ENCODE measurements at regions not wholly inside any gene's neighbourhood (a gene's known extent, or its start where the extent isn't known, plus 50 kb on each side); places are given as distances from the start of the nearest gene placed in this dataset.

GRCh38 chr1:14519976-14520375, 78.5 kb upstream of the KAZN start:
- no TSS peak for BruUV-seq (replicated peaks)
- no peak for DNase-seq (ENCODE audit: low read depth, low spot score)
- H4K20me1 ChIP-seq (replicated peaks; ENCODE audit: control insufficient read depth, extremely low read depth, insufficient read depth, low read length), result no peaks in the 10 kb centered on the region
- H3K9me3 ChIP-seq (replicated peaks; ENCODE audit: control insufficient read depth, insufficient read depth, low read length), result peaks cover 11% of the 10 kb centered on the region
- no peak for FAIRE-seq
- H3K9me1 ChIP-seq (replicated peaks; ENCODE audit: control insufficient read depth, extremely low read depth, insufficient read depth, low read length), result no peaks in the 10 kb centered on the region
- H2AFZ ChIP-seq (ENCODE audit: low read depth, low read length), result no peak overlapping the region
- no peaks in the 10 kb centered on the region for H3K79me2 ChIP-seq (ENCODE audit: control insufficient read depth, insufficient read depth, low read length)
- no peaks in the 10 kb centered on the region for H3K4me1 ChIP-seq (ENCODE audit: control insufficient read depth, extremely low read depth, insufficient read depth, low read length)
- CTCF ChIA-PET, result no interaction called here
- H3K27me3 ChIP-seq (ENCODE audit: control insufficient read depth in 2 of 2, insufficient read depth in 2 of 2, low read length in 2 of 2), result no peaks in the 10 kb centered on the region
- no peak overlapping the region for H3K9ac ChIP-seq (replicated peaks; ENCODE audit: extremely low read depth, insufficient read depth, low read length)
- POLR2A ChIA-PET, result no interaction called here
- no peak overlapping the region for H3K4me3 ChIP-seq (replicated peaks in 1 of 3; ENCODE audit: insufficient read depth in 1 of 3, low read depth in 1 of 3, low read length in 3 of 3)
- H3K4me2 ChIP-seq (ENCODE audit: insufficient read depth, low read length), result no peak overlapping the region
- TF ChIP-seq FOS (IDR thresholded peaks at IDR 0.05; ENCODE audit: borderline replicate concordance, insufficient read depth, low read length), result no peak
- TF ChIP-seq POLR2A (IDR thresholded peaks at IDR 0.05; ENCODE audit: low read depth, low read length), result no peak
- TF ChIP-seq POLR2AphosphoS5 (IDR thresholded peaks at IDR 0.05; ENCODE audit: insufficient read depth, low read depth, low read length), result no peak
- TF ChIP-seq GATA2 (IDR thresholded peaks at IDR 0.05; ENCODE audit: insufficient read depth, insufficient read length, low read depth, low read length), result no peak
- dilution Hi-C loops (cut with MboI; ENCODE audit: extremely low pct_ligation_motif_present, low sequenced_read_pairs) (no loop called here), intact Hi-C loops (cut with micrococcal nuclease) (no loop called here)
- no peak overlapping the region for H3K27ac ChIP-seq (ENCODE audit: insufficient read depth, low read depth, low read length)
- H3K36me3 ChIP-seq (ENCODE audit: control insufficient read depth in 2 of 2, extremely low read depth in 1 of 2, insufficient read depth in 2 of 2, low read length in 2 of 2), result no peaks in the 10 kb centered on the region

- H2AFZ ChIP-seq (ENCODE audit: low read depth, low read length), result no peak overlapping the region
- H3K9ac ChIP-seq (replicated peaks; ENCODE audit: extremely low read depth, insufficient read depth, low read length), result no peak overlapping the region
- H3K27ac ChIP-seq (ENCODE audit: insufficient read depth, low read depth, low read length), result no peak overlapping the region
- no peak overlapping the region for H3K4me3 ChIP-seq (replicated peaks in 1 of 3; ENCODE audit: insufficient read depth in 1 of 3, low read depth in 1 of 3, low read length in 3 of 3)
- POLR2A ChIA-PET, result no interaction called here
- no peak overlapping the region for H3K4me2 ChIP-seq (ENCODE audit: insufficient read depth, low read length)
- no peaks in the 10 kb centered on the region for H3K9me1 ChIP-seq (replicated peaks; ENCODE audit: control insufficient read depth, extremely low read depth, insufficient read depth, low read length)
- H3K9me3 ChIP-seq (replicated peaks; ENCODE audit: control insufficient read depth, insufficient read depth, low read length), result peaks cover 12% of the 10 kb centered on the region
- no peaks in the 10 kb centered on the region for H4K20me1 ChIP-seq (replicated peaks; ENCODE audit: control insufficient read depth, extremely low read depth, insufficient read depth, low read length)
- TF ChIP-seq CTCF (IDR thresholded peaks at IDR 0.05; ENCODE audit: extremely low read depth in 1 of 2, insufficient read depth in 1 of 2, low read depth in 1 of 2, low read length in 2 of 2), result no peak
- no peak for TF ChIP-seq EZH2 (IDR thresholded peaks at IDR 0.05; ENCODE audit: borderline replicate concordance, low read depth, low read length, severe bottlenecking)
- DNase-seq (ENCODE audit: low read depth, low spot score) (no peak), FAIRE-seq (no peak)
- CTCF ChIA-PET, result no interaction called here
- H3K36me3 ChIP-seq (ENCODE audit: control insufficient read depth in 2 of 2, extremely low read depth in 1 of 2, insufficient read depth in 2 of 2, low read length in 2 of 2), result no peaks in the 10 kb centered on the region
- BruUV-seq (replicated peaks), result no TSS peak
- H3K4me1 ChIP-seq (ENCODE audit: control insufficient read depth, extremely low read depth, insufficient read depth, low read length), result no peaks in the 10 kb centered on the region
- dilution Hi-C loops (cut with MboI; ENCODE audit: extremely low pct_ligation_motif_present, low sequenced_read_pairs), result no loop called here
- intact Hi-C loops (cut with micrococcal nuclease), result no loop called here
- no peaks in the 10 kb centered on the region for H3K27me3 ChIP-seq (ENCODE audit: control insufficient read depth in 2 of 2, insufficient read depth in 2 of 2, low read length in 2 of 2)
- H3K79me2 ChIP-seq (ENCODE audit: control insufficient read depth, insufficient read depth, low read length), result no peaks in the 10 kb centered on the region
These were observed 77.8 kb upstream of the KAZN start for GRCh38 chr1:14520514-14521163.
